Right atrium auricular region (tissue), 2 donors: ENCODE measurements at regions not wholly inside any gene's neighbourhood (a gene's known extent, or its start where the extent isn't known, plus 50 kb on each side); places are given as distances from the start of the nearest gene placed in this dataset.
A peak's percentile ranks its signal among the peaks of the same experiment; 100 is the strongest.
"Not testable (repeated sequence)": the region's sequence is repeated elsewhere in the genome, so short reads cannot be mapped to it uniquely, and the experiment has no call there.

Source experiments
- DNase-seq: peaks from one replicate; pipeline ENCODE4 v3.0.0-alpha.2; 2019; ENCODE audit warnings: low spot score
- H3K27ac ChIP-seq, 2 donors: fragments of 200-600 bp; sonication (generic); 1 replicate in 1 of 2; 2 replicates in 1 of 2; pipeline ENCODE4 v1.5.1; 2016 to 2019
- H3K27me3 ChIP-seq, 2 donors: fragments of 200-600 bp; sonication (generic); one replicate each; pipeline versions ENCODE4 v1.5.1 to v1.6.0; 2017 to 2019
- H3K36me3 ChIP-seq: fragments of 200-600 bp; sonication (generic); one replicate; pipeline ENCODE4 v1.5.1; 2016
- H3K4me1 ChIP-seq, 2 donors: fragments of 200-600 bp; sonication (generic); one replicate each; pipeline versions ENCODE4 v1.5.1 to v1.6.0; 2017 to 2019
- H3K4me3 ChIP-seq, 2 donors: fragments of 200-600 bp; sonication (generic); 1 replicate in 1 of 2; 2 replicates in 1 of 2; pipeline ENCODE4 v1.5.1; 2017 to 2019; ENCODE audit warnings: mild to moderate bottlenecking in 1 of 2, moderate library complexity in 1 of 2
- H3K9me3 ChIP-seq, 2 donors: fragments of 200-600 bp; sonication (generic); one replicate each; pipeline ENCODE4 v1.5.1; 2019
- TF ChIP-seq, protein P1 (sequence below), 2 donors: fragments of 200-600 bp; sonication (generic); IDR thresholded peaks; one replicate each; pipeline ENCODE4 v1.5.1; 2019; ENCODE audit warnings: antibody characterized with exemption in 2 of 2

DNA sequence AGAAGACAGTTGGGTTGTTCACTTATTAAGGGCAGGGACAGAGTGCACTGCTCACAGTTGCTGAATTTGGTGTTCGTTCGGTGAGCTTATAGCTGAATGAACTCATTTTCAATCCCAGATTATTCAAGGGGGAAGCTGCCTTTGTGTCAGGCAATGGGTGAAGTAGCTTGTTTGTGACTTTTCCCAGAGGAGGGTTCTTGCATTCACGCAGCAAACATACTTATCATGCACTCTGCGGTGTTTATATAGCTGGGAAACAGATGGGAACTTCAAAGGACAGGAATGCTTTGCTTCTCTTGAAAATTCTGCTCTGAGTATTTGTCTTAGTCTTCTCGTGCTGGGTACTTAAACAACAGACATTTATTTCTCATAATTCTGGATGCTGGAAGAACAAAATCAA, 64.7 kb upstream of the ABCA1 start:
- DNase-seq: no peak
- no peak overlapping the region for H3K4me3 ChIP-seq
- H3K36me3 ChIP-seq: no peaks in the 10 kb centered on the region
- peaks cover 0 to 44% of the 10 kb centered on the region in 2 donors for H3K4me1 ChIP-seq
- no peaks in the 10 kb centered on the region for H3K27me3 ChIP-seq
- H3K9me3 ChIP-seq: no peaks in the 10 kb centered on the region
- peak overlapping the region; percentile 90 to 96 for H3K27ac ChIP-seq
- TF ChIP-seq, protein P1, sequence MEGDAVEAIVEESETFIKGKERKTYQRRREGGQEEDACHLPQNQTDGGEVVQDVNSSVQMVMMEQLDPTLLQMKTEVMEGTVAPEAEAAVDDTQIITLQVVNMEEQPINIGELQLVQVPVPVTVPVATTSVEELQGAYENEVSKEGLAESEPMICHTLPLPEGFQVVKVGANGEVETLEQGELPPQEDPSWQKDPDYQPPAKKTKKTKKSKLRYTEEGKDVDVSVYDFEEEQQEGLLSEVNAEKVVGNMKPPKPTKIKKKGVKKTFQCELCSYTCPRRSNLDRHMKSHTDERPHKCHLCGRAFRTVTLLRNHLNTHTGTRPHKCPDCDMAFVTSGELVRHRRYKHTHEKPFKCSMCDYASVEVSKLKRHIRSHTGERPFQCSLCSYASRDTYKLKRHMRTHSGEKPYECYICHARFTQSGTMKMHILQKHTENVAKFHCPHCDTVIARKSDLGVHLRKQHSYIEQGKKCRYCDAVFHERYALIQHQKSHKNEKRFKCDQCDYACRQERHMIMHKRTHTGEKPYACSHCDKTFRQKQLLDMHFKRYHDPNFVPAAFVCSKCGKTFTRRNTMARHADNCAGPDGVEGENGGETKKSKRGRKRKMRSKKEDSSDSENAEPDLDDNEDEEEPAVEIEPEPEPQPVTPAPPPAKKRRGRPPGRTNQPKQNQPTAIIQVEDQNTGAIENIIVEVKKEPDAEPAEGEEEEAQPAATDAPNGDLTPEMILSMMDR (IDR thresholded peaks at IDR 0.05): no peak

DNA sequence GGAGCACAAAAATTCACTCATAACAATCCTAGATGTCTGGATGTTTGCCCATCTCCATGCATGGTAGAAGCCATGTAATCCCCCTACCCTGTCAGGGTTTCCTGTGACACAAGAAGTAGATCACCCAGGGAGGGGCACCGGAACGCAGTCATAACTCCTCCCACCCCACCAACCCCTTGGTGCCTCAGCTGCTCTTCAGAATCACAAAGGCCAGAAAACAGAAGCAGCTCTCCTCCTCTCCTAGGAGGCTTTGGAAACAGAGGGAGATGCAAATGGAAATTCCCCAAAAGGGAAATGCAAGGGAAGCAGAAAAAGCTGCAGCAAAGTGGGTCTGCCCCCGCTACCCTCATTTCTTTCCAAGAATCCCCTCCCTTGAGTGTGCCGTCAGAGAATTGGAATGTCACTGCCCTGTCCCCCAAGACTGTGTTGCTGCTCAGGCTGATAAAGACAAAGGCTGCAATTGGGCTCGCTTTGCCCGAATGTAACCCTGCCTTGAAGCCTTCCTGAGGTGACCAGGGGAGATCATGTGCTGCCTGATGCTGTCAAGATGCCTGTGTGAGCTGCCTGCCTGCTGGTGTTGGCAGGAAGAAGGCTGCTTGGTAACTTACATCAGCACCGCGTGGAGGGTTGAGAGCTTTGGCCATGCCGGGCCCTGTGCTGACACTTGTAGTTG, 65.5 kb upstream of the ABCA1 start:
- Histone ChIP-seq H3K27ac (peak overlapping the region; percentile 90 to 96), H3K4me3 (no peak overlapping the region), H3K9me3 (no peaks in the 10 kb centered on the region), H3K4me1 (peaks cover 0 to 44% of the 10 kb centered on the region in 2 donors), H3K36me3 (no peaks in the 10 kb centered on the region), H3K27me3 (no peaks in the 10 kb centered on the region)
- TF ChIP-seq, protein P1 (IDR thresholded peaks at IDR 0.05): no peak
- DNase-seq: peak; percentile 97

DNA sequence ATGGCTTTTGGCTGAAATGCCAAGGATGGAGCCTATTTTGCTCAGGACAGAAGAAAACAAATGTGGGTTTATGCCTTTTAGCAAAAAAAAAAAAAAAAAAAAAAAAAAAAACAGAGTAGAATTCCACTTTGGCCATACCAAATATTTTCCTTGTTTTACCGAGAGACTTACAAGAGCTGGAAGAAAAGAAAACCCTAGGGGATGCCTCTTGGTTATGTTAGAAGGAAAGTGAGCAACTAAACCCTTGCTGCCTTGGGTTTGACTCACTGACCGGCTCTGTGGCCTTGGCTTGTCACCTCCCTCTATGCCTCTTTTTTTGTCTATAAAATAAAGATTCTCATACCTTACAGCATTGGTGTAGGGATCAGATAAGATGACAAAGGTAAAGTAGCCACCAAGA, 69.6 kb upstream of the ABCA1 start:
- Histone ChIP-seq H3K4me1 (peaks cover 0 to 22% of the 10 kb centered on the region in 2 donors), H3K4me3 (no peak overlapping the region), H3K9me3 (no peaks in the 10 kb centered on the region), H3K27ac (no peak overlapping the region), H3K36me3 (no peaks in the 10 kb centered on the region), H3K27me3 (no peaks in the 10 kb centered on the region)
- no peak for DNase-seq
- TF ChIP-seq, protein P1 (IDR thresholded peaks at IDR 0.05): no peak

DNA sequence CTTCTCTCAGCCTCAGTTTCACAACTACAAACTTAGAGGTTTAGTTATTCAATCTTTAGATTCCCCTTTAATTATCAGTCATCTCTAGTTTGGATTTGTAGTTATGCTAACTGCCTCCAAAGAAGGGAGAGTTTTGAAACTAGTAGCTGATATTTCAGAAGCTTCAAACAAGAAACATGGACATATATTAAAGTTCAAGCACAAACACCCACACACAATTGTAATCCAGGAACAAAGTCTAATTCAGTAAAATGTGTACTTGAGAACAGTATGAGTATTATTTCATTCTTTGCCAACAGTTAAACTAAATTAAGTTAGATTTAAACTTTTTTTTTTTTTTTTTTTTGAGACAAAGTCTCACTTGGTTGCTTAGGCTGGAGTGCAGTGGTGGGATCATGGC, 71.2 kb upstream of the ABCA1 start:
- Histone ChIP-seq H3K9me3 (no peaks in the 10 kb centered on the region), H3K27me3 (no peaks in the 10 kb centered on the region), H3K4me1 (peaks cover 0 to 6% of the 10 kb centered on the region in 2 donors), H3K27ac (no peak overlapping the region), H3K36me3 (no peaks in the 10 kb centered on the region), H3K4me3 (no peak overlapping the region)
- TF ChIP-seq, protein P1 (IDR thresholded peaks at IDR 0.05): no peak
- DNase-seq: no peak

DNA sequence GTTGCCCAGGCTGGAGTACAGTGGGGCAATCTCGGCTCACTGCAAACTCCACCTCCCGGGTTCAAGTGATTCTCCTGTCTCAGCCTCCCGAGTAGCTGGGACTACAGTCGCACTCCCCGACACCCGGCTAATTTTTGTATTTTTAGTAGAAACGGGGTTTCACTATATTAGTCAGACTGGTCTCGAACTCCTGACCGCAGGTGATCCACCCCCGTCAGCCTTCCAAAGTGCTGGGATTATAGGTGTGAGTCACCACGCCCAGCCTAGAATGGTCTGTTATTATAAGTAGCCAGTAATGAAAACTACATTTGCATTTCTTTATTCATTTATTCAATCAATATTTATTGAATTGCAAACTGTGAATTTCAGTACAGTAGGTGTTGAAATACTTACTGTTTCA, 72.6 kb upstream of the ABCA1 start:
- not testable (repeated sequence) for H3K9me3 ChIP-seq, H3K4me1 ChIP-seq, DNase-seq

DNA sequence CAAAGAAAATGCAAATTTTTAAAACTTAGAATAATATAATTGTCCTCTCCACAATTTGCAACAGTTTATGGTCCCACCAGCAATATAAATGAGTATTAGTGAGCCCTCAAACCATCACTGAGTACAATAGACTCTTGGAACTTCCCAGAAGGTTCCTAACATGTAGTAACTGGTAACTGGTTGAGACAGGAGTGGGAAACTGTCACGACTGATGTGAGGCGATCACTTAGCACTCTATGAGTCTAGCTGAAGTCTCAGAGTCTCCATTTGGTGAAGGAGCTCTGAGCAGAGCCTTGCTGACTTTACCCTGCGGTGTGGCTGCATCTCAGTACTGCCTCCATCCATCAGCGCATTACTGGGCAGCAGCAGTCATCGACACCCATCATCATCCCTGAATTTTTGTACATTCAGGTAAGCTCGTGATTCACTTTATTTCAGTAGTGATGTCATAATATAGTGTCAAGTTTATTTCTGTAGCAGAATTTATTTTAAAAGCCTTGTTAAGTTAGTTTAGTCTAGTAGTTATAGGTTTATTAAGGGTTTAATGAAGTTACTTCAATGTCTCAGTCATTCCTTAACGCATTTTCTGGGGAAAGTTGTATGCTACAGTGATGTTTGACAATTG, 76.6 kb upstream of the ABCA1 start:
- no peaks in the 10 kb centered on the region for H3K4me1 ChIP-seq
- H3K27me3 ChIP-seq: no peaks in the 10 kb centered on the region
- DNase-seq: no peak
- no peak overlapping the region for H3K4me3 ChIP-seq
- no peak overlapping the region for H3K27ac ChIP-seq
- H3K36me3 ChIP-seq: no peaks in the 10 kb centered on the region
- no peaks in the 10 kb centered on the region for H3K9me3 ChIP-seq
- TF ChIP-seq, protein P1 (IDR thresholded peaks at IDR 0.05): no peak

More for the DNA sequence above, 72.6 kb upstream of the ABCA1 start:
- not testable (repeated sequence) for H3K4me3 ChIP-seq, H3K36me3 ChIP-seq, H3K27ac ChIP-seq, H3K27me3 ChIP-seq
